HG03378 (cell line): ENCODE measurements at regions not wholly inside any gene's neighbourhood (a gene's known extent, or its start where the extent isn't known, plus 50 kb on each side); places are given as distances from the start of the nearest gene placed in this dataset.

Source experiments
- ATAC-seq: cut with Tn5 transposase; IDR thresholded peaks from one replicate; pipeline ENCODE4 v1.9.1; 2021; ENCODE audit warnings: mild to moderate bottlenecking, moderate library complexity; ENCODE audit not compliant: unreplicated experiment

DNA sequence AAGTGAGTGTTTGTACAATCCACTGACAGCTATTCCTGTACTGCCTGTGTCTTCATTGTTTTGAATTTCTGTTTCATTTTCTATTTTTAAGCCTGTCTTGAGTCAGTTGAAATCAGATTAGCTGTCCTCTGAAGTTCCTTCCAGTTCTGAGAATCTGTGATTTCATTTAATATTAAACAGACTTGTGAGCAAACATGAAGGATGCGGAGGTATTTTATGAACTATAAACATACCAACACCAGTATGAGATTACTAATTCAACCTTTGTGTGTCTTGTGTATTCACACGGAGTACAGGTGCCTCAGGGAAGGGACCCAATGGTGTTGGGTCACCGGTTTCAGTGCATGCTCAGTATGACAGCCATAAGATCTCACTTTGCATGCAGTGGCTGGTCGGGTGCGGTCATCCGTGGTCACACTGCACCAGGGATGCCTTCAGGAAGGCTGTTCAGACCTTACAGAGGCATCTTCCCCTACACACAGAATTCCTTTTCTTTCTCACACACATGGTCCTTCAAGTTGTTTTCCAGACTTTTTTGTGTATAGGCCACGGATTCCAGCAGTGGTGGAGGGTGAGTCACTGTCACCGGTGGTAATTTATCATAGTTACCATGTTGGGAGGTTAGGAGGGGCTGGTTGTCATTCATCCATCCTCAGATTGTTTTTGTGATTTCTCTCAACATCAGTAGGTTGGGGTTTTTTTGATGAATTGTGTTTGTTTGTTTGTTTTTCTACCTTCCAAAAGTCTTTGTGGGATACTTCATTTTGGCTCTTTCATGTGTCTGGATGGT, 103.0 kb upstream of the SFSWAP start:
- peak; percentile 74 for ATAC-seq

DNA sequence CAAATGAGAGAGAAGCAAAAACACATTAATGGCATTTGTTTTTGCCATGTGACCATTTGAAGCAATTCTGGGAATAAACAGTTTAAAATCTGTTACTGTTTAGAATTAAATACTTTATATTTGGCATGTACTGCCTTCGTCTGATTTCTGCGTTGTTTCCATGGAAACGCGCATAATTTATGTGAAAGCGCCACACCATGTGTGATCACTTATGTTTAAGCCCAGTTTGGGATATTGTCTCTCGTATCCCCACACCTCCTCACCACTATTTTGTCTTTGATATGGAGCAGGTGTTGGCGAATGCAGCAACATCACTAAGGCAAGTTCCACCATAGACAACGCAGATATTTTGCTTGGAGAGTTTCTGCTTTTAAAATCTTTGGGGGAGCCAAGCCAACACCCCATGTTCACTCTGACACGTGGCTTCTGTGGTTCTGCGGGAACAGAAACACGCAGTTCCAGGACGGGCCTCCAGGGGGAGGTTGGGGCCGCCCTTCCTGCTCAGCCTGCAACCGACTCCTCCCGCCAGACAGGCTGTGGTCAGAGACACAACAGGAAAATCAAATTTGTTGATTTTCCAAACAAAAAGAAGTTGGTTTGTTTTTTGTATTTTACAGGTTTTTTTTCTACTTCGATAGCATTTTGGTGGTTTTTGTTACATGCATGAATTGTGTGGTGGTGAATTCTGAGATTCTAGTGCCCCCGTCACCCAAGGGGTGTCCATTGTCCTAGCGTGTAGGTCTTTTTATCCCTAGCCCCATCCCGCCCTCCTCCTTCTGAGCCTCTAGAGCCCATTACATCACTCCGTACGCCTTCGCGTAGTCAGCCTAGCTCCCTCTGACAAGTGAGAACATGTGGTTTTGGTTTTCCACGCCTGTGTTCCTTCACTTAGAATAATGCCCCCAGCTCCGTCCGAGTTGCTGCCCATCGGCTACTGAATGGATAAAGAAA, 101.9 kb upstream of the SFSWAP start:
- no peak for ATAC-seq

DNA sequence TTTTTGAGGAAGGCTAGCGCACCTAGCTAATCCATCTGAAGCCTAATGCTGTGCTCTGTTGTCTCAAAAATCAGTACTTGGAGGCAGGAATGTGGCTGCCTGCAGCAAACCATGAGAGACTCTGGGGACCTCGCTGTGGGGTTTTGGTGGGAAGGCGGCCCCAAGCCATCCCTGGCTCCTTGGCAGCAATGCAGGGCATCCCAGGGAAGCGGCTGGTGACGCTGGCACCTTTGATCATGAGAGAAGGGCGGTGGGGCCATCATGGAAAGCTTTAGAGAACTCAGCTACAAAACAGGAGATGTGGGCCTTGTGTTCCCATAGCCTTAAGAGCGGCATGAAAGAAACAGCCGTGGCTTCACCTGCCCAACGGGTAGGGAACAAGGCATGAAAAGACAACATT, 101.1 kb upstream of the SFSWAP start:
- no peak for ATAC-seq

DNA sequence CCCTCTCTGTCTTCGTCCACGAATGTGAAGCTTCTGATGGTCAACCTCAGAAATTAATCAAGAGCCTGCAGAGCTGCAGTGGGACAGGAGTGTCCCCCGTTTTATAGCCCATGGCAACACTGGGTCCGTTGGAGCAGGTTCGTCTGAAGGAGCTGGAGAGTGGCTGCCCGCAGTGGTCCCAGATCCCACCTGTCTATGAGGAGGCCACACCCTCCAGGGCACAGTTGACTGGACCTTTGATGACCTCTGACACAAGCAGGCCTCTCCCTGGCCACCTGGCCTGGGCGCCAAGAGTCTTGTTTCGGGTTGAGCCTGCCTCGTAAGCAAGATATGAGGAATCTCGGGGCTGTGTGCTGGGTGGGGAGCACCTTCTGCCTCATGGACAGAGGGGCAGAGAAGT, 100.7 kb upstream of the SFSWAP start:
- ATAC-seq = no peak

DNA sequence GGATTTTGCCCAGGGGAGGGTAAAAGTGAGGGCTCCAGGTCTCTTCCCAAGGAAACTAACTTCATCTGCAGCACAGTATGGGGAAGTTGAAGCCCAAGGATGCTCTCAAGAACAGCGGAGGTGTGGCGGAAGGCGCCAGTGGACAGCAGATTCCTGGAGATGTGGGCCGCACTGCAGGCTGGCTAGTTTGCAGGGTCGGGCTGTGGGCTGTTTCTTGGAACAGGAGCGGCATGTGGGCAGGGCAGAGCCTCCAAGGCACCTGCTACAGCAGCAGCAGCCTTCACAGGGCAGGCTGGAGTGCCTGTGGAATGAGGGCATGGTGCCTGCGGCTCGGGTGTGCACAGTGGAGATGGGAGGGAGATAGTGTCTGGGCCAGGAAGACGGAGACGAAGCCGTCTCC, 100.0 kb upstream of the SFSWAP start:
- ATAC-seq = no peak

DNA sequence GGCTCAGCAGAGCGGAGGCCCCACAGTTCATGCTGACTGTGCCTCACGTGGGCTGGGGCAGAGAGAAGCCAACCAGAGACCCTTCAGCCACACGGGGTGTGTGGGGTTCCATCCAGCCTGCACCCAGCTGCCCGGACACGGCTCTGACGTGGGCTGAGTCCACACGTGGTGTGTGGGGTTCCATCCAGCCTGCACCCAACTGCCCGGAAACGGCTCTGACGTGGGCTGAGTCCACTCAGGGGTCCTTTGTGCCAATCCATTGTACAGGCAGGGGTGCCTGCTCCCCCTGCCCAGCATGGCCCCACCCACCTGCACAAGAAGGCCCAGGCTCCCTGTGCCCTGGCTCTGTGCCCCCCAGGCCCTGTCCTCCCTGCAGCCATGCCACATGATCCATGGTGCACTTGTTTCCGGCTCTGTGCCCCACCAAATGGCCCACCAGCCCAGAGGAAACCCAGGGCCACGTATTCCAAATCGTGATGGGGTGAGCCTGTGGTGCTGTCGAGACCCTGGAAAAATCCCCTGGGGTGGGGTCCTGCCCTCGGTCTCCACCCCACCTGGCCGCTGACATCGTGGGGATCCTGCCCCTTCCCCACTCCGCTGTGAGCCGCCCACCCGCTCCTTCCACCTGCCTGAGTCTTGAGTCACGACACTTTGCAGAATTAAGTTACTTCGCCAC, 99.3 kb upstream of the SFSWAP start:
- no peak for ATAC-seq

DNA sequence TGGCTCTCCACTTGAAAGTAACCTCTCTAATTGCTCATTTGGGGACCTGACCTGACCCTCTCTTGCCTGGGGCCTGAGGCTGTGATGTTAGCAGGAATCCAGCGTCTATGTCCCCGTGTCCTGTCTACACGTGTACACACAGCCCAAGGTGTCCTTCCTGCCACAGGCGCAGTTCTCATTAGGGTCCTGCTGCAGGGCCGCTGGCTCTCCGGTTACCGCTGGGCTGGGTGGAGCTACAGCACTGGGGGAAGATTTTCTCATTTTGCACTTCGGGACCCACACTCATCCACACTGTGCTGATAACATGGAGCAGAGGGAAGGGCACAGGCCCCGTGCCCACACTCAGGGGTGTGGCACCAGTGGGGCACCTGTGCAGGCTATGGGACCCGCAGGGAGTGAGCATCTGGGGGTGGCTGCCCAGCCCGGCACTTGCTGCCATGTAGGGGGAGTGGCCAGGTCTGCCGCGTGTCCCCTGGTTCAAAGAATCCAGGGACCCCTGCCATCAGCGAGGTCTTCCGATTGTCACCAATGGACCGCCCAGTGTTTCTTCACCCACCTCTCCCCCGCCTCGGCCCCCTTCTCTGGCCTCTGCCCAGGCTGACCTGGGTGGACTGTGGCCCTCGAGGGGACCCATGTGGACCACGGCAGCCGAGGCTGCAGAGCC, 98.7 kb upstream of the SFSWAP start:
- no peak for ATAC-seq

DNA sequence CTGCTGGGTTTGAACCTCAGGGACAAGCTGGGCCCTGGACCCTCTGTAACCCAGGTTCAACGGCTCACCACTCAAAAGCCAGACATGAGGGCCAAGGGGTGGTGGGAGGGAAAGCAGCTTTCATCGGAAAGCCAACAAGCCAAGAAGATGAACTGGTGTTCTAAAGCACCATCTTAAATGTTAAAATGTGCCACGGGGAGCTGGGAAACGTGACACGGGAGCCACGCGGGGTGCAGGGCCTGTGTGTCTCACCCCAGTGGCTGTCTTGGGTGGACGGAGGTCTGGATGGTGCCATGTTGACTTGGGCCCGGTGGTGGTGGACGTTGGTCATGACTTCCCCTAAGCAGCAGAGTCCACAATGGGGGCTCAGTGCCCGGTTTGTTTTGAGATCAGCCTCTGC, 97.7 kb upstream of the SFSWAP start:
- ATAC-seq = no peak

DNA sequence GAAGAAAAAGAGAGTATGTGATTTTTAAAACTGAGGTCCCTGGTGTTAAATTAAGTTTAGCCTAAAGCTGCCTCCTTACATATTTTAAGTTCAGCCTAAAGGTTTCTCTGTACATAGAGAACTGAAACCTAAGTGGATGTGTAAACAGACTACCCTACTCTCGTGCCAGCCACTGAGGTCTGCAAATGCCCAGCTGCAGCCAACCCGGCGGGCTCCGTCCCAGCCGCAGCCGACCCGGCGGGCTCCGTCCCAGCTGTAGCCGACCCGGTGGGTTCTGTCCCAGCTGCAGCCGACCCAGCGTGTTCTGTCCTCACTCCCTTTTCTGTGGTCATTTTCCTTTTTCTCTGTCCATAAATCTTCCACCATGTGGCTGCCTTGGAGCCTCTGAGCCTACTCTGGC, 97.2 kb upstream of the SFSWAP start:
- no peak for ATAC-seq

DNA sequence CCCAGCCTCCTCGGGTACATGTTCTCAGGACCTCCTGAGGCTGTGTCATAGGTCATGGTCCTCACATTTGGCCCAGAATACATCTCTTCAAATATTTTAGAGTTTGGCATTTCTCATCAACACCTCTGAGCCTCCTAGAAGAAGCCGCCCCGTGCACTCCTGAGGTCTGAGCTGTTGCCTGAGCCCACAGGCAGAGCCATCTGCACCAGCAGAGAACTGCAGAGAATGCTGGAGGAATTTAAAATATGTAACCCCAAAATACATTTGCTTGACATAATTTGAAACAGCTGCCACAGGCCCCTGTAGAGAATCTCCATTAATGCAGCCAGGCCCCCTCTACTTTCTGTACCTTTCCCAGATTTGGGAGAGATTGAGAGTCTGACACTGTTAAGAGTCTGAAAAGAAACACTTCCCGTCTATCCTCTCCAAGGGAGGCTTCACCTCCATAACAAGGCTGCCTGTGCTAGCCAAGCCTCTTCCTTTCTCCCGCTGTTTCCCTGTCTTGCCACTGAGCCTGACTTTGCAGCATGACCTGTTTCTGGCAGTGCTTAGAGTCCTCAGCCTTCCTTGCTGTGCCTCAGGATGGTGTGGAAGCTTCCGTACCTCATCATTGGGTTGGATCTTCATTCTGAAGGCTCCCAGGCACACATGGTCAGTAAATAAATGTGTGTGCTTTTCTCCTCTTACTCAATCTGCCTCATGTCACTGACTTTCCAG, 95.4 kb upstream of the SFSWAP start:
- ATAC-seq = no peak

DNA sequence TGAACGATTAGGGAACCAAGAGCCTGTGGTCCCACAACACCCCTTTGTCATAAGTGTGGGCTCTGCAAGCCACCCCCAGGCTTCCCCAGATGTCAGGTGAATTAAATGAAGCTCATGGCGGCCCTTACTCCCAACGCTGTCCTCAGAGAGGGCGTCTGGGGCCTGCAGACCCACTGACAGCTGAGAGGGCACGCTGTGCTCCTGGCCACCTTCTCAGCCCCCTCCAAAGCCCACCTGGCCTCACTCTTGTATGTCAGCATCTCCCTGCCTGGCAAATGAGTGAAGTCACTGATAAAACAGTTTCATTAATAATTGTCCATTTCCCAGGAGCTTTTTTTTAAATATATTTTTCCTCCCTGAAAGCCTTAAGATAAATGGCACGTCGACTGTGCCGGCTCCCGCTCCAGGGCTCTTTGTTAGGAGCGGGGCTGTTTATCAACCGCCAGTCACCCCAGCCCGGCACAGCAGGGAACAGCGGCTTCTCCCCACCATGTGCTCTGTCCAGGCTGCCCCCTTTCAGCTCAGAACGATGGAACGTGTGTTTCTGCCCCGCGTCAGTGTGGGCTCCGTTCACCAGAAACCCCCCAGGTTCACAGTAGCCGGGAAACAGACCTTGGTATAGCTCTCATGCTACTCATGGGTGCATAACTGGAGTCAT, 94.7 kb upstream of the SFSWAP start:
- no peak for ATAC-seq

DNA sequence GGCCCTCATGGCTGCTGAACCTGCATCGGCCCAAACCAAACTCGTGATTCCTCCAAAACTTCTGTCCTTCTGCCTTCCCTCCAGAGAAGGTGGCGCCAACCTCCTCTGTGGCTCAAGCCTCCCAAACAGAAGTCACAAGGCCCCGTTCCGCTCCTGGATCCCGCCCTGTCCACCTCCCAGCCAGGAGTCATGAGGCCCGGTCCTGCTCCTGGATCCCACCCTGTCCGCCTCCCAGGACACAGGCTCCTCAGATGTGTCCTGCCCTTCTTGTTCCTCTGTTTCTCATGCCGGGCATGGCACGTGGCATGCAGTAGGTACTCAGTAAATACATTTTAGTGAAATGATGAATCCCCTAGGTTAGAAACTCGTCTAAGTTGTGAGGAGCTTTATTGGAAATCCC, 94.2 kb upstream of the SFSWAP start:
- no peak for ATAC-seq

DNA sequence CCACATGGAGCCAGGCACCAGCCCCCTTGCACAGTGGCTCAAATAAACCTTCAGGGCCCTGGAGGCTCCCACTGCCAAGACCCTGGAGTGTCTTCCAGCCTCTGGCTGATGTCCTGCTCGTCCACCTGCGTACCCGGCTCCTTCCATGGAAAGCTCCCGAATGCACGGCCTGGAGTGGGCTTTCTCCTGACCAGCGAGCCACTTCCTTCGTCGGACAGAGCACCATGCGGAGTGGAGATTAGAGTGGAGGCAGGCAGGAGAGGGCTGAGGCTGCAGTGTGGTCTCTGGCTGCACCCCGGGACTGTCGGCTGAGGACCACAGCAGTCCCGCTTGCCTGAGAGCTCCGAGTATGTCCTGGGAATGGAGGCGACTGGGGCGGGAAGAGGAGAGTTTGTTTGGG, 93.7 kb upstream of the SFSWAP start:
- ATAC-seq = no peak

DNA sequence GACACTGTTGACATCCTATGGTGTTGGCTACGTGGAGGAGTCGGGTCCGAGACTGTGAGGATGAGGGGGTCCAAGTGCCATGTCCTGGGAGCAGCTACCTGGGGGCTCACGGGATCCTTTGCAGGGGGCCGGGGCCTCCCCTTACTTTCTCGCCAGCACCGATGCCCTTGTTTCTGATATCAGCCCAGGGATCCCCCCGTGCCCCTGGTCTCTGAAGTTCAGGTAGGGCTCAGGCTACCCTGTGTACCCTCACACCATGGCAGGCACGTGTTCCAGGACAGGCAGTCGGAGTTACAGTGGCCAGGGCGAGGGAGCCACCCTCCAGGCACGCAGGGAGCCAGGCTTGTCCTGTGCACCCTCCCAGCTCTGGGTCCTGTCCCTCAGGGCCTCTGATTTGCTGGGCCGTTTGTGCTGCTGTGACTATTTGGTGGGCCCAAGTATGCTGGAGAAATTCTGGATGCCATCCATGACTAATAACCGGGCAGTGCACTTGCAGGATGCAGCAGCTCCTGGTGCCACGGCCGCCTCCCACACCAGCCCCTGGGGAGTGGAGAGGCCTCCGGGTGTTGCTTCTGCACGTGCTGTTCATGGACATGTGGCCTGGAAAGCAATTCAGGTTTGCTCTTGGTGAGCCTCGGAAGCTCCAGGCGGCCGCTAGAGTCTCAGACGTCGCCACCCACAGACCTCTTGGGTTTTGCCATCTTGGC, 93.1 kb upstream of the SFSWAP start:
- ATAC-seq = no peak

DNA sequence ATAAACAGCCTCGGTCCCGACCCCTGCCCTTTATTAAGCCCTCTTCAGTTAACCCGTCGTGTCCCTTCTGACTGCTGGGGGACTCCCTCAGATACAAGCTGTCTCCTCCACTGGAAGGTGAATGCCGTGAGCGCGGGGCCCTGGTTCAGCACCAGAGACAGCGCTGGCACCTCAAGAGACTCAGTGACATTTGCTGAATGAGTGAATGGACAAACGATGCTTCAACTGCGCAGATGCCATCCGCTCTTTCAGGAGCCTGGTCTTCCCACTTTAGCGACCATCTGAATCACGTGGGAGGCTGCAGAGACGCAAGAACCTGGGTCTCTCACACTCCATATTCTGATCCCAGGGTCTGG, 92.6 kb upstream of the SFSWAP start:
- ATAC-seq = no peak

DNA sequence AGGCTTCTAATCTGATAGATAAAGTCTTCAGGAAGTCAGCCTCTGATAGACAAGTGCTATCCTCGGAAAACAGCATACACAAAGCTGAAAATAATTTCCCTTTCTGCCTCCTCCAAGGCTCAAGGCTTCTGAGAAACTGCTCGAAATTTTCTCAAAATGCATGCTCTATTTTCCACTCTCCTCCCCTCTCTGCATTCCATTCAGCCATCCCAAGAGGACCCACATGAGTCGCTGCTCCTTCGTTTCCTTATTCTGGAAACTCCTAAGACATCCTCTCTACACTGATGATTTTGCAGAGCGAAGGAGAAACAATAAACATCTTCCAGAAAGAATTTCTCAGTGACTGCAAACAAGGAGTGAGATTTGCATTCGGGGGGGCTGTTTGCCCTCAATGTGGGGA, 92.2 kb upstream of the SFSWAP start:
- no peak for ATAC-seq

DNA sequence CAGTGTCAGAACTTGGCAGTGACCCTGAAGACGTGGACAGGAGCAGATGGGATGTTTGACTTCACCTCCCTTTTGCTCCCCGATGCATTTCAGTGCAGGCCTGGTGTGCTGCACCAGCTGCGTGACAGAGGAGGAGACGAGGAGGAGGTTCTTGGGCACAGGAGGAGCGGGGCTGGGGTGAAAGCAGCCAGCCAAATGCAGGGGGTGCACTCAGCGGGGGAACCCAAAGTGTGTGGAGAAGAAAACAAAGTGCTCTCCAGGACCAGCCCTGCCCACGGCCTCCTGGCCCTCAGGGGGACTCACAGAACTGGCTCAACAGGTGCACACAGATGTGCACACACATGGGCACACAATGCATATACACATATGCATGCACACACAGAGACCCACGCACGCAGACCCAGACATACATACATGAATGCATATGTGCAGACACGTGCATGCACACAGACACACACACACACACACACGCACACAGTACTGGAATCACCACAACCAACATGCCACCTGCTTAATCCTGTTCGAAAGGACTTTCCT, 91.7 kb upstream of the SFSWAP start:
- no peak for ATAC-seq

DNA sequence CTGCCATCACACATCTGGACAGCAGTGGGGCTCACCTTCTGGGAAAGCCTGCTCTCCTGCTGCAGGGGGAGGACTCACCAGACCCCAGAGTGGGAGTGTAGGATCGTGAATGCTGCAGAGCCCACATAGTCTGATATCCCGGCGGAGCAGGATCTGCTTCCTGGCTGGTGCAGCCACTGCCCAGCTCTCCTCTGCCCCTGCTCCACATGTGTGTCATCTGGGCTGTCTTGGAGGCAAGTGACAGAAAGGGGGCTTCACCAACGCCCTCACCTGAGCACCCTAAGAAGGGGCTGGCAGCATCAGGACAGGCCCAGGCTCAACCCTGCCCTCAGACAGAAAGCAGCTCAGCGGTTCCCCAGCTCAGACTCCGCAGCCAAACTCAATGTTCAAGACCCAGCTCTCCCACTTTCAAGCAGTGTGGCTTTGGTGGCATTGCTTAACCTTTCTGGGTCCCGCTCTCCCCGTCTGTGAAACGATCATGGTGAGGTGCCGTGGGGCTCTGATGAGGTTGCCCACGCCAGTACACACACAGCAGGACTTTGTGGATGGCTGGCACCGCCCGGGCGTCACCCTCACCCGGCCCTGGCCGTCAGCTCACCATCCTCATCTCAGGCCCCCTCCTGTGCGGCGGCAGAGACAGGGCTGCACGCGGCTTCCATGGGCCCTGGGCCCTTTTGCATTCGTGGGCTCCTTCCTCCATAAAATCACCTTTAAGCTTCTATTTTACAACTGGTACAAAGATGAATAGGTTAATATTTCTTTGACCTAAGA, 91.0 kb upstream of the SFSWAP start:
- no peak for ATAC-seq
